WTC11 (cell line): ENCODE measurements at regions not wholly inside any gene's neighbourhood (a gene's known extent, or its start where the extent isn't known, plus 50 kb on each side); places are given as distances from the start of the nearest gene placed in this dataset.
"Not testable (repeated sequence)": the region's sequence is repeated elsewhere in the genome, so short reads cannot be mapped to it uniquely, and the experiment has no call there.

Source experiments
- NFYB ChIP-seq: sonication (generic); formaldehyde crosslinking; conservative IDR thresholded peaks from 2 replicates; pipeline ENCODE4 v1.8.0; 2022; ENCODE audit warnings: low read depth, missing genetic modification reagents
- SMAD4 ChIP-seq: sonication (generic); formaldehyde crosslinking; IDR thresholded peaks from 2 replicates; pipeline ENCODE4 v1.8.0; 2022; ENCODE audit warnings: mild to moderate bottlenecking, missing genetic modification reagents
- TEAD4 ChIP-seq: sonication (generic); formaldehyde crosslinking; IDR thresholded peaks from 2 replicates; pipeline ENCODE4 v1.8.0; 2022; ENCODE audit warnings: mild to moderate bottlenecking, missing genetic modification reagents
- ZNF121 ChIP-seq: sonication (generic); formaldehyde crosslinking; IDR thresholded peaks from 2 replicates; pipeline ENCODE4 v1.8.0; 2023; ENCODE audit warnings: missing genetic modification reagents
- TF ChIP-seq, protein P1 (sequence below): fragments of 200-600 bp; IDR thresholded peaks from 2 replicates; pipeline ENCODE4 v1.8.0; 2022; ENCODE audit warnings: antibody characterized with exemption
- TF ChIP-seq, protein P2 (sequence below): sonication (generic); formaldehyde crosslinking; IDR thresholded peaks from 2 replicates; pipeline ENCODE4 v1.8.1; 2022; ENCODE audit warnings: low read depth, mild to moderate bottlenecking, moderate library complexity, missing genetic modification reagents, borderline replicate concordance

DNA sequence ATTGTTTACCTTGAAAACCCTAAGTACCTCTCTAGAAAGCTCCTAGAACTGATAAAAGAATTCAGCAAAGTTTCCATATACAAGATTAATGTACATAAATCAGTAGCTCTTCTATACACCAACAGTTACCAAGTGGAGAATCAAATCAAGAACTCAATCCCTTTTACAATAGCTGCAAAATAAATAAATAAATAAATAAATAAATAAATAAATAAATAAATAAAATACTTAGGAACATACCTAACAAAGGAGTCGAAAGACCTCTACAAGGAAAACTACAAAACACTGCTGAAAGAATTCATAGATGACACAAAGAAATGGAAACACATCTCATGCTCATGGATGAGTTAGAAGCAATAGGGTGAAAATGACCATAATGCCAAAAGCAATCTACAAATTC lies 452.6 kb upstream of the CBLB start:
- not testable (repeated sequence) for TF ChIP-seq ZNF121, TEAD4, SMAD4, NFYB (CRISPR knock-in tag)
- TF ChIP-seq, protein P1, sequence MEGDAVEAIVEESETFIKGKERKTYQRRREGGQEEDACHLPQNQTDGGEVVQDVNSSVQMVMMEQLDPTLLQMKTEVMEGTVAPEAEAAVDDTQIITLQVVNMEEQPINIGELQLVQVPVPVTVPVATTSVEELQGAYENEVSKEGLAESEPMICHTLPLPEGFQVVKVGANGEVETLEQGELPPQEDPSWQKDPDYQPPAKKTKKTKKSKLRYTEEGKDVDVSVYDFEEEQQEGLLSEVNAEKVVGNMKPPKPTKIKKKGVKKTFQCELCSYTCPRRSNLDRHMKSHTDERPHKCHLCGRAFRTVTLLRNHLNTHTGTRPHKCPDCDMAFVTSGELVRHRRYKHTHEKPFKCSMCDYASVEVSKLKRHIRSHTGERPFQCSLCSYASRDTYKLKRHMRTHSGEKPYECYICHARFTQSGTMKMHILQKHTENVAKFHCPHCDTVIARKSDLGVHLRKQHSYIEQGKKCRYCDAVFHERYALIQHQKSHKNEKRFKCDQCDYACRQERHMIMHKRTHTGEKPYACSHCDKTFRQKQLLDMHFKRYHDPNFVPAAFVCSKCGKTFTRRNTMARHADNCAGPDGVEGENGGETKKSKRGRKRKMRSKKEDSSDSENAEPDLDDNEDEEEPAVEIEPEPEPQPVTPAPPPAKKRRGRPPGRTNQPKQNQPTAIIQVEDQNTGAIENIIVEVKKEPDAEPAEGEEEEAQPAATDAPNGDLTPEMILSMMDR = not testable (repeated sequence)
- TF ChIP-seq, protein P2, sequence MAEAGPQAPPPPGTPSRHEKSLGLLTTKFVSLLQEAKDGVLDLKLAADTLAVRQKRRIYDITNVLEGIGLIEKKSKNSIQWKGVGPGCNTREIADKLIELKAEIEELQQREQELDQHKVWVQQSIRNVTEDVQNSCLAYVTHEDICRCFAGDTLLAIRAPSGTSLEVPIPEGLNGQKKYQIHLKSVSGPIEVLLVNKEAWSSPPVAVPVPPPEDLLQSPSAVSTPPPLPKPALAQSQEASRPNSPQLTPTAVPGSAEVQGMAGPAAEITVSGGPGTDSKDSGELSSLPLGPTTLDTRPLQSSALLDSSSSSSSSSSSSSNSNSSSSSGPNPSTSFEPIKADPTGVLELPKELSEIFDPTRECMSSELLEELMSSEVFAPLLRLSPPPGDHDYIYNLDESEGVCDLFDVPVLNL (CRISPR knock-in tag) = not testable (repeated sequence)
